HEK293T (cell line): ENCODE measurements at regions not wholly inside any gene's neighbourhood (a gene's known extent, or its start where the extent isn't known, plus 50 kb on each side); places are given as distances from the start of the nearest gene placed in this dataset.

Experiments used
- BHLHE40 ChIP-seq: fragments of 450-650 bp; IDR thresholded peaks from 2 replicates; pipeline ENCODE4 v1.6.1; 2016; ENCODE audit warnings: mild to moderate bottlenecking, moderate library complexity, borderline replicate concordance
- CTBP1 ChIP-seq: fragments of 450-650 bp; IDR thresholded peaks from 2 replicates; pipeline ENCODE4 v1.6.1; 2016; ENCODE audit warnings: borderline replicate concordance
- FOXK2 ChIP-seq: fragments of 450-650 bp; IDR thresholded peaks from 2 replicates; pipeline ENCODE4 v1.6.1; 2016; ENCODE audit warnings: mild to moderate bottlenecking
- FOXM1 ChIP-seq: fragments of 450-650 bp; IDR thresholded peaks from 2 replicates; pipeline ENCODE4 v1.6.1; 2017; ENCODE audit warnings: mild to moderate bottlenecking, borderline replicate concordance
- HDGF ChIP-seq: fragments of 450-650 bp; IDR thresholded peaks from 2 replicates; pipeline ENCODE4 v1.6.1; 2017; ENCODE audit warnings: antibody characterized with exemption, borderline replicate concordance
- SP1 ChIP-seq: fragments of 450-650 bp; IDR thresholded peaks from 2 replicates; pipeline ENCODE4 v1.6.1; 2017
- SUZ12 ChIP-seq: fragments of 450-650 bp; IDR thresholded peaks from 2 replicates; pipeline ENCODE4 v1.6.1; 2016; ENCODE audit warnings: mild to moderate bottlenecking
- ZNF384 ChIP-seq: fragments of 450-650 bp; IDR thresholded peaks from 2 replicates; pipeline ENCODE4 v1.6.1; 2016

- no peak for TF ChIP-seq FOXM1
- TF ChIP-seq SP1: no peak
- no peak for TF ChIP-seq CTBP1
- TF ChIP-seq FOXK2: no peak
- TF ChIP-seq HDGF: no peak
- TF ChIP-seq SUZ12: no peak
- TF ChIP-seq BHLHE40: no peak
- TF ChIP-seq ZNF384: no peak
These were observed 415.1 kb downstream of the TMEM121 start for GRCh38 chr14:105941226-105942166.
